Neural crest cell (in vitro differentiated cells): ENCODE measurements at regions not wholly inside any gene's neighbourhood (a gene's known extent, or its start where the extent isn't known, plus 50 kb on each side); places are given as distances from the start of the nearest gene placed in this dataset.

Source experiments
- DNase-seq: peaks from one replicate; pipeline ENCODE4 v3.0.0; 2021; ENCODE audit warnings: low read depth, mixed read lengths, low spot score
- H3K27ac Mint-ChIP-seq: one replicate; pipeline ENCODE4 v1.8.0; 2021; ENCODE audit warnings: mild to moderate bottlenecking, mixed read lengths; ENCODE audit not compliant: unreplicated experiment
- H3K27me3 Mint-ChIP-seq: 2 replicates; pipeline ENCODE4 v1.8.0; 2021; ENCODE audit warnings: low read depth, mild to moderate bottlenecking, mixed read lengths
- H3K36me3 Mint-ChIP-seq: 2 replicates; pipeline ENCODE4 v1.8.0; 2021; ENCODE audit warnings: low read depth, mild to moderate bottlenecking, mixed read lengths
- H3K4me1 Mint-ChIP-seq: 2 replicates; pipeline ENCODE4 v1.8.0; 2021; ENCODE audit warnings: mixed read lengths
- H3K4me3 Mint-ChIP-seq: one replicate; pipeline ENCODE4 v1.8.0; 2021; ENCODE audit warnings: mild to moderate bottlenecking, mixed read lengths
- H3K9me3 Mint-ChIP-seq: 2 replicates; pipeline ENCODE4 v1.8.0; 2021; ENCODE audit warnings: mixed read lengths
- CTCF ChIP-seq: fragments of 200-600 bp; sonication (generic); conservative IDR thresholded peaks from 2 replicates; pipeline ENCODE4 v1.5.0; 2021; ENCODE audit warnings: antibody characterized with exemption, mild to moderate bottlenecking

DNA sequence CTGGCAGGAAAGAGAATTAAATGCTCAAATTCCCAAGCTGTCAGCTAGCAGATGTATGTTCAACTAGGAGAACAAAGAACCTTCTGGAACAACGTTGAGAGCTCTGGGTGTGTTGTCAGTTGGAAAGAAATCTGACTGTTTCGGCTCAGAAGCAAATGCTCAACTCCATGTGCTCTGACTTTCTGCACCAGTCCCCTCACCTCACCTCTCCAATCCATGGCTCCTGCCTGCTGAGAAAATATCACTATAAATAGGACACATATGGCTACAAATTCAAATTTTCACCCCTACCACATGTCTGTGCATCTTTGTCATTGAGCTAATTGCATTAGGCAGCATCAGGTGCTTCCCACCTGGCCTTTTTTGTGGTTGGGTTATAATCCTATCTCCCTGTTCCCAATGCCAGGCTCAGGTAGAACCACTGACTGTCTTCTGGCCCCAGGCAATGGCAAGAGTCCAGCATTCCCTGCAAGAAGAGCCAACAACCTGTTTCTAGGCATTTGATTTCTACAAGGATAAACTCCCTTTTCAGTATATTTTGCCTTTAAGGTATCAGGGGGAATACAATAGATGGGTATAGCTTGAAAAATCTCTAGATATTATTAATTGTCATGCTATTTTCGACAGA is 142.6 kb upstream of the LSM8 start:
- DNase-seq, result no peak
- Mint-ChIP-seq H3K4me3 (no peak overlapping the region), H3K27ac (no peak overlapping the region), H3K4me1 (no peaks in the 10 kb centered on the region), H3K27me3 (peaks cover 8% of the 10 kb centered on the region), H3K36me3 (no peaks in the 10 kb centered on the region), H3K9me3 (no peaks in the 10 kb centered on the region)
- no peak for TF ChIP-seq CTCF

DNA sequence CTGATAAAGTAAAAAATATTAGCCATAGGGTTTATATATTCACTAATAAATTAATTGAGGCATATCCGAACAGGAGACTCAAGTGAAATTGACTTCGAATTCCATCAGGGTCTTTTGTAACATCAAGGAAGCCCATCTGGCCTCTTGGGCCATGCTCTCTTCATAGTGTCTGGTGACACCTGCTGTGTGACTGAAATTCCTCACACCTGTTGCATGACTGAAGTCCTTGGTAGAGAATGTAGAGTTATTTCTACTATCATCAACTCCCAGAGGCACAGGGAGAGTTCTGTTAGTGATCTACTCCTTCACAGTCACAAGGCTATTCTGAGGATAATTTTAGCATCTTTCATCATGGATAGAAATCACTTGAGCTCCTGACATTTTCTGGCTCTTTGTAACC is 138.3 kb upstream of the LSM8 start:
- no peak for DNase-seq
- Mint-ChIP-seq H3K9me3 (no peaks in the 10 kb centered on the region), H3K4me1 (no peaks in the 10 kb centered on the region), H3K36me3 (no peaks in the 10 kb centered on the region), H3K27me3 (no peaks in the 10 kb centered on the region), H3K27ac (no peak overlapping the region), H3K4me3 (no peak overlapping the region)
- no peak for TF ChIP-seq CTCF

- Mint-ChIP-seq H3K27ac (no peak overlapping the region), H3K4me3 (no peak overlapping the region), H3K27me3 (no peaks in the 10 kb centered on the region), H3K4me1 (no peaks in the 10 kb centered on the region), H3K9me3 (no peaks in the 10 kb centered on the region), H3K36me3 (no peaks in the 10 kb centered on the region)
- no peak for TF ChIP-seq CTCF
- no peak for DNase-seq
These were observed 137.9 kb upstream of the LSM8 start for GRCh38 chr7:118046086-118046485.

- Mint-ChIP-seq H3K9me3 (no peaks in the 10 kb centered on the region), H3K27ac (no peak overlapping the region), H3K36me3 (no peaks in the 10 kb centered on the region), H3K27me3 (no peaks in the 10 kb centered on the region), H3K4me1 (no peaks in the 10 kb centered on the region), H3K4me3 (no peak overlapping the region)
- TF ChIP-seq CTCF, result no peak
- no peak for DNase-seq
These were observed 137.2 kb upstream of the LSM8 start for GRCh38 chr7:118046801-118047200.

- TF ChIP-seq CTCF, result no peak
These were observed 131.6 kb upstream of the LSM8 start for GRCh38 chr7:118052336-118052735.

More at GRCh38 chr7:118052336-118052735, 131.6 kb upstream of the LSM8 start:
- H3K27ac Mint-ChIP-seq, result no peak overlapping the region
- no peaks in the 10 kb centered on the region for H3K4me1 Mint-ChIP-seq
- no peak for DNase-seq
- H3K27me3 Mint-ChIP-seq, result no peaks in the 10 kb centered on the region
- no peaks in the 10 kb centered on the region for H3K36me3 Mint-ChIP-seq
- H3K4me3 Mint-ChIP-seq, result no peak overlapping the region
- H3K9me3 Mint-ChIP-seq, result no peaks in the 10 kb centered on the region
